Spleen (tissue), 11 donors: ENCODE measurements at regions not wholly inside any gene's neighbourhood (a gene's known extent, or its start where the extent isn't known, plus 50 kb on each side); places are given as distances from the start of the nearest gene placed in this dataset.

Experiments used
- DNase-seq: peaks from one replicate; pipeline ENCODE4 v3.0.0-alpha.2; 2020
- H3K27ac ChIP-seq, 8 donors: fragments of 200-600 bp; sonication (generic) in 7 of 8; 1 replicate in 4 of 8; 2 replicates in 4 of 8; pipeline versions ENCODE4 v1.5.0 to v1.8.0; 2016 to 2021; ENCODE audit warnings: inconsistent platforms in 4 of 8, mild to moderate bottlenecking in 4 of 8, moderate library complexity in 1 of 8
- H3K27me3 ChIP-seq, 7 donors: fragments of 200-600 bp; sonication (generic) in 6 of 7; replicated peaks in 1 of 7; 1 replicate in 4 of 7; 2 replicates in 3 of 7; pipeline versions ENCODE4 v1.5.0 to v1.8.0; 2016 to 2021; ENCODE audit warnings: inconsistent platforms in 3 of 7, mild to moderate bottlenecking in 1 of 7
- H3K36me3 ChIP-seq, 6 donors: fragments of 200-600 bp; sonication (generic) in 5 of 6; 1 replicate in 4 of 6; 2 replicates in 2 of 6; pipeline versions ENCODE4 v1.5.0 to v1.8.0; 2016 to 2021; ENCODE audit warnings: inconsistent platforms in 2 of 6
- H3K4me1 ChIP-seq, 6 donors: fragments of 200-600 bp; sonication (generic) in 5 of 6; 1 replicate in 3 of 6; 2 replicates in 3 of 6; pipeline versions ENCODE4 v1.5.0 to v1.8.0; 2016 to 2021; ENCODE audit warnings: inconsistent platforms in 3 of 6
- H3K4me3 ChIP-seq, 8 donors: fragments of 200-600 bp; sonication (generic) in 7 of 8; 1 replicate in 4 of 8; 2 replicates in 4 of 8; pipeline versions ENCODE4 v1.5.0 to v1.8.0; 2016 to 2021; ENCODE audit warnings: inconsistent platforms in 4 of 8, mild to moderate bottlenecking in 4 of 8, moderate library complexity in 2 of 8
- H3K9me3 ChIP-seq, 8 donors: fragments of 200-600 bp; sonication (generic) in 7 of 8; 1 replicate in 4 of 8; 2 replicates in 4 of 8; pipeline versions ENCODE4 v1.5.0 to v1.8.0; 2016 to 2021; ENCODE audit warnings: inconsistent platforms in 4 of 8
- POLR2A ChIP-seq, 3 donors: fragments of 450-650 bp; IDR thresholded peaks; one replicate each; pipeline ENCODE4 v1.5.1; 2017; ENCODE audit warnings: antibody characterized with exemption in 3 of 3, mild to moderate bottlenecking in 1 of 3
- POLR2AphosphoS5 ChIP-seq, 3 donors: sonication (generic); formaldehyde crosslinking; IDR thresholded peaks; one replicate each; pipeline ENCODE4 v1.5.1; 2017; ENCODE audit warnings: antibody characterized with exemption in 3 of 3
- WGBS, 5 donors: extraction: QIAGEN DNeasy Blood & Tissue Kit in 3 of 5; methylation state at CpG; one replicate each; pipeline versions ENCODE4 v1.1.5 to v1.1.7; 2013 to 2018; 5-methylcytosine and 5-hydroxymethylcytosine counted together
- intact Hi-C: fragments of 100-400 bp; cut with DNase I; formaldehyde crosslinking; loops from one replicate; pipeline ENCODE4 v1.15.0; 2023; ENCODE audit warnings: low total_unique reads
- TF ChIP-seq, protein P1 (sequence below), 11 experiments: fragments of 200-600 bp in 7 of 11; fragments of 450-650 bp in 4 of 11; sonication (generic) in 4 of 11; IDR thresholded peaks in 8 of 11; conservative IDR thresholded peaks in 3 of 11; 1 replicate in 7 of 11; 2 replicates in 4 of 11; pipeline versions ENCODE4 v1.4.0 to v1.8.0; 2016 to 2021; ENCODE audit warnings: antibody characterized with exemption in 11 of 11, inconsistent platforms in 4 of 11, mild to moderate bottlenecking in 1 of 11
- donor health status: healthy with polysubstance abuse.
- donor health status: DM: no; HTN: no; CAD: no; lungs with moderate emphysema.
- donor health status: DM: no; HTN: no; CAD: no.
- donor health status: Bipolar disorder and iron deficiency.
- donor health status: healthy.
- donor health status: DM: no; HTN: no; CAD: no.
- donor health status: DM: yes; HTN: yes; CAD: no.

DNA sequence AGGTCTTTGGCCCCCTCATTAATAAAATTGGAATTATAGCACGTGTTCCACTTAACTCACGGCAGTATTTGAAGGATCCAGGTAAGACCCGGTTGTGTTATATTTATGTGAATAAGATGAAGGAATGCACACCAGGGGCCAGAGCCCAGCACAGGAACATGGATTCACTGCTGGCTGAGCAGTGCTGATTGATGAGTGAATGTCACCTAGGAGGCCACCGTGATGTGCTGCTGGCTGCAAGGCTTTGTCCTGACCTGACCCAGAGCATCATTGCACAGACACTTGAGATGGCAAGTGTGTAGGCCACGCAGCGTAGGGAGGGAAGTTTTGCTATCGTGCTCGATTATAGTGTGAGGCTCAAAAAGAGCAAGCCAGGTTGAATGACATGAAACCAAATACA lies 350.7 kb upstream of the MGMT start:
- Histone ChIP-seq H3K27me3 (no peaks in the 10 kb centered on the region), H3K4me1 (no peaks in the 10 kb centered on the region), H3K27ac (no peak overlapping the region), H3K36me3 (no peaks in the 10 kb centered on the region), H3K4me3 (no peak overlapping the region), H3K9me3 (no peaks in the 10 kb centered on the region)
- intact Hi-C loops, result no loop called here
- 89 to 93% (median 92%) methylated on average over 8 of the region's 8 CpGs for WGBS, 5 donors
- TF ChIP-seq, protein P1, sequence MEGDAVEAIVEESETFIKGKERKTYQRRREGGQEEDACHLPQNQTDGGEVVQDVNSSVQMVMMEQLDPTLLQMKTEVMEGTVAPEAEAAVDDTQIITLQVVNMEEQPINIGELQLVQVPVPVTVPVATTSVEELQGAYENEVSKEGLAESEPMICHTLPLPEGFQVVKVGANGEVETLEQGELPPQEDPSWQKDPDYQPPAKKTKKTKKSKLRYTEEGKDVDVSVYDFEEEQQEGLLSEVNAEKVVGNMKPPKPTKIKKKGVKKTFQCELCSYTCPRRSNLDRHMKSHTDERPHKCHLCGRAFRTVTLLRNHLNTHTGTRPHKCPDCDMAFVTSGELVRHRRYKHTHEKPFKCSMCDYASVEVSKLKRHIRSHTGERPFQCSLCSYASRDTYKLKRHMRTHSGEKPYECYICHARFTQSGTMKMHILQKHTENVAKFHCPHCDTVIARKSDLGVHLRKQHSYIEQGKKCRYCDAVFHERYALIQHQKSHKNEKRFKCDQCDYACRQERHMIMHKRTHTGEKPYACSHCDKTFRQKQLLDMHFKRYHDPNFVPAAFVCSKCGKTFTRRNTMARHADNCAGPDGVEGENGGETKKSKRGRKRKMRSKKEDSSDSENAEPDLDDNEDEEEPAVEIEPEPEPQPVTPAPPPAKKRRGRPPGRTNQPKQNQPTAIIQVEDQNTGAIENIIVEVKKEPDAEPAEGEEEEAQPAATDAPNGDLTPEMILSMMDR (IDR thresholded peaks at IDR 0.05 in 8 of 11, conservative IDR thresholded peaks at IDR 0.05 in 3 of 11), result no peak
- TF ChIP-seq POLR2A (IDR thresholded peaks at IDR 0.05) (no peak), POLR2AphosphoS5 (IDR thresholded peaks at IDR 0.05) (no peak)
- DNase-seq, result no peak

DNA sequence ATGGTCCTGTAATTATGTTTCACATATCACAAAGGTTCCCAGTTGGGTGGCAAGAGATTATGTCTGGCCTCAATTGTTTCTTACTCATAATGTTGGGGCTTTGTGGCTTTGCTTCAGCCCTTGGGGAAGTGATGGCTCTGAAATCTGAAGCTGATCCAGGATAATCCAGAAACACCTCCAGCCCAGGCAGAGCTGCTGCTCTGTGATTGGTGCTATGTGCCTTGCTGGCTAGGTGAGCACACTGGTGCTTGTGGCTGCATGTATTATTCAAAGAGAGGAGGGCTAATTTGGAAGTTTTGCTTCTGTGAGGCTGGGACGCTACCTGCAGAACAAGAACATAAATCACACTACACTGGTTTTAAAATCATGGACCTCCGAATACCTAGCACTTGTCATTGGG lies 346.6 kb upstream of the MGMT start:
- no peaks in the 10 kb centered on the region for H3K4me1 ChIP-seq
- 44 to 50% (median 48%) methylated on average over 2 of the region's 2 CpGs for WGBS, 5 donors
- no peaks in the 10 kb centered on the region for H3K36me3 ChIP-seq
- peaks cover 0 to under 1% (median 0%) of the 10 kb centered on the region in 8 donors for H3K9me3 ChIP-seq
- no peaks in the 10 kb centered on the region for H3K27me3 ChIP-seq
- no peak for TF ChIP-seq POLR2A (IDR thresholded peaks at IDR 0.05)
- no peak for TF ChIP-seq POLR2AphosphoS5 (IDR thresholded peaks at IDR 0.05)
- TF ChIP-seq, protein P1 (IDR thresholded peaks at IDR 0.05 in 8 of 11, conservative IDR thresholded peaks at IDR 0.05 in 3 of 11), result no peak
- intact Hi-C loops, result no loop called here
- no peak overlapping the region for H3K27ac ChIP-seq
- no peak for DNase-seq
- no peak overlapping the region for H3K4me3 ChIP-seq

DNA sequence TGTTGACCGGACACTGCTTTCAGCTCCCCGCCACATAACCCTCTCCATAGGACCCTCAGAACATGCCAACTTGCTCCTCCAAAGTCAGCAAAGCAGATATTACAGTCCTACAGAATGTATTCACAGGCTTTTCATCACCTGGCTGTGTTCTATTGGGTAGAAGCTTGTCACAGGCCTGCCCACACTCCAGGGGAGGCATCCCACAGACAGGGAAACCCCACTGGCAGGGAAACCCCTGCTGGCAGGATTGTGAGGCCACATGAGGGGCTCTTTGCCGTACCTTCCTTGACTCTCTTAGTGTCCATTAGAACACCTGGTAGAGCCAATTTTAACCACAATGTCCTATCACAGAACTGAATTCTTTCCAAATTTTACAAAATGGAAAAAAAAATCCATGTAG lies 344.2 kb upstream of the MGMT start:
- H3K4me3 ChIP-seq, result no peak overlapping the region
- no peak overlapping the region for H3K27ac ChIP-seq
- TF ChIP-seq, protein P1 (IDR thresholded peaks at IDR 0.05 in 8 of 11, conservative IDR thresholded peaks at IDR 0.05 in 3 of 11), result no peak
- TF ChIP-seq POLR2A (IDR thresholded peaks at IDR 0.05), result no peak
- TF ChIP-seq POLR2AphosphoS5 (IDR thresholded peaks at IDR 0.05), result no peak
- 82 to 96% (median 85%) methylated on average over 3 of the region's 3 CpGs for WGBS, 5 donors
- H3K9me3 ChIP-seq, result peaks cover 0 to 9% (median 6%) of the 10 kb centered on the region in 8 donors
- intact Hi-C loops, result no loop called here
- H3K36me3 ChIP-seq, result no peaks in the 10 kb centered on the region
- no peaks in the 10 kb centered on the region for H3K27me3 ChIP-seq
- no peaks in the 10 kb centered on the region for H3K4me1 ChIP-seq
- DNase-seq, result no peak

DNA sequence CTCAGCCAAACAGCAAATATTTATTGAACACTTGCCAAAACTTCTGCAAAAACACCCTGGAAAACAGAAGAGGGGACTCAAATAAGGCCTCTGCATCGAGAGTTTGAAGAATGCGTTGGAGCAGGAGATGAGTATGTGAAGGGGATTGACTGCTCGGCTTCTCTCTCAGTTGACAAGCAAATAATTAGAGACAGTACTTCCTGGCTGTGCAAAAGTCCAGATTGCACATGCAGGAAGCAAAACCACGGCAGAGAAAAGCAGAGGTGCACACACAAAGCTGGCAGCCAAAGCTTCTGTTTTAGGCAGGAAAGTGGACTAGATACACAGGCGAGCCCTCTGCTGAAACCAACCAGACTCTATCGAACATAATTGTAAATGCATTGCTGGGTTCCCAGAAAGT lies 343.6 kb upstream of the MGMT start:
- 60 to 77% (median 66%) methylated on average over 6 of the region's 6 CpGs for WGBS, 5 donors
- intact Hi-C loops, result no loop called here
- H3K4me3 ChIP-seq, result no peak overlapping the region

More for the DNA sequence above, 343.6 kb upstream of the MGMT start:
- TF ChIP-seq POLR2A (IDR thresholded peaks at IDR 0.05) (no peak), POLR2AphosphoS5 (IDR thresholded peaks at IDR 0.05) (no peak)
- TF ChIP-seq, protein P1 (IDR thresholded peaks at IDR 0.05 in 8 of 11, conservative IDR thresholded peaks at IDR 0.05 in 3 of 11), result no peak
- DNase-seq, result no peak
- no peaks in the 10 kb centered on the region for H3K4me1 ChIP-seq
- H3K27me3 ChIP-seq, result no peaks in the 10 kb centered on the region
- no peak overlapping the region for H3K27ac ChIP-seq
- H3K9me3 ChIP-seq, result peaks cover 0 to 9% (median 6%) of the 10 kb centered on the region in 8 donors
- H3K36me3 ChIP-seq, result no peaks in the 10 kb centered on the region
